ENCODE measurements at regions not wholly inside any gene's neighbourhood (a gene's known extent, or its start where the extent isn't known, plus 50 kb on each side); places are given as distances from the start of the nearest gene placed in this dataset.
"Not testable (repeated sequence)": the region's sequence is repeated elsewhere in the genome, so short reads cannot be mapped to it uniquely, and the experiment has no call there.

DNA sequence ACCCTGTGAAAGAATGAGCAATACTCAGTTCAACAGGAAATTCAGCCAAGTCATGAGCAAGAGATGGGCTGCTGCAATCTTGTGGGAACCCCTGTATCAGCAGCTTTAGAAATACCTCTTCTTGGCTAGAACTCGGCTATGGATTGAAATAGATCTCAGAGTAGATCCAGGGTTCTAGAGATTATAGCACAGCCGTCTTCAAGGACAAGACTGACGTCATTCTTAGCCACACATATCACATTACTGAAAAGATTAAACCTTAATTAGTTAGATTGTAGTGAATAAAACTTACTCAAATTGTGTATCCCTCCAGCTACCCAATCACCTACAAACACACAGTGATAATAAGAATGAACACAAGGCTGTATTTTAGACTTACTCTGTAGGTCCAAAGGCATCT lies 776.4 kb downstream of the EPHA4 start:
- no peak for DNase-seq
- ATAC-seq, result no peak
- intact Hi-C loops (cut with DNase I, micrococcal nuclease), result no loop called here

DNA sequence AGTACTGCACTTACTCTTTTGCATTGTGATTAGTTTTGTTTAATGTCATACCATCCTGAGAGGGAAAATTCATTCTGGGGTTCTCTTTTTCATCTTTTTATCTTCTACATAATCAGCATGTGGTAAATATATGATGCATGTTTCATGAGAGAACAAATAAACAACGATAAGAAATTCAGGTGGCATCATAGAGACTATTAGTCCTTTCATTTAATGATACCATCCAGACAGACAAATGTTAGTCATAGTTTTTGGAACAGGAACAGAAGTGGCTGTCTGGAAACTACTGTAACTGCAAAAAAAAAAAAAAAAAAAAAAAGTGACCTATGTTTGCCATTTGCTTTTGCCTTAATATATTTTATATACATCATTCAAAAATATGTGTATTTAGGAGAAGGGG lies 761.0 kb downstream of the EPHA4 start:
- intact Hi-C loops (cut with DNase I, micrococcal nuclease), result no loop called here
- DNase-seq, result no peak

DNA sequence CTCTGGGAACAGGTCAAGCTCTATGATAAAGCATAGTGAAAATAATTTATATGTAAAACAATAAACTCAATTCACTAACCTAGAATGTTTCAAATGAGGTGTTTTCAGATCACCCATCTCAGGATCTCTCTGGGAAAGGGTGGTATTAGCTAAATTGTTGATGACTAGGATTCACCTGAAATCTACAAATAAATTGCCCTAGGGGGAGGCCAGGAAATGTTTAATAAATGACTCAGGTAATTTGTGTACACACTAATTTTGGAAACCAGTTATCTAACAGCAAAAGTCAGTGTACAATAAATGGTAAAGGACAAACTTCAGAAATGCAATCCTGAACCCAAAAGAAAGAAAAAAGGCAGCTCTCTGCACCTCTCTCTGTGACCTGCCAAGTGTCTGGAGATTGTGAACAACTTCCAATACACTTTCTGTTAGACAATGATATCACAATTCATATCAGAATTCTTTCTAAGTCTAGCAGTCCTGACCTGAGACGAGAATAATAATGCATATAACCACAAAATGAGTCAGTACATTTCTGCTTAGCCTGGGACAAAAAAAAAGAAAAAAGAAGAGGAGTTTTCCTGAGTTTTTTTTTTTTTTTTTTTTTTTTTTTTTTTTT lies 760.0 kb downstream of the EPHA4 start:
- DNase-seq, result no peak
- no peak for ATAC-seq
- intact Hi-C loops (cut with DNase I, micrococcal nuclease), result no loop called here

More for the DNA sequence above, 761.0 kb downstream of the EPHA4 start:
- ATAC-seq, result no peak

DNA sequence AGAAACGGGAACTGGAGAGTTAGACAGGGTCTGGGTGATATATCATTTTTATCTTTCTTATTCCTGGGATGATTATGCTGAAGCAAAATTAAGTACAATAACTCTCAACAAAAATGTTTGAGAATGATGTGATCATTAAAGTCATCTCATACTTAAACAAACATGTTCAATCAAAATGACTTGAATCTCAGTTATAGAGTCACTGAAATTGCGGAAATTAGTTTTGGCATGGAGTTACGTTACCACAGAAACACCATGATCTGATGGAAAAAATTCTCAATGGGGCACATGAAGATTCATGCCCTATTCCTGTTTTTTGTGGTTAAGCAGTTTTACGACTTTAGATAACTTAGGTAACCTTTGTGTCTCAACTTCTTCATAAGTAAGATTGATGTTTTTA lies 757.7 kb downstream of the EPHA4 start:
- intact Hi-C loops (cut with DNase I, micrococcal nuclease), result no loop called here
- DNase-seq, result no peak
- no peak for ATAC-seq

DNA sequence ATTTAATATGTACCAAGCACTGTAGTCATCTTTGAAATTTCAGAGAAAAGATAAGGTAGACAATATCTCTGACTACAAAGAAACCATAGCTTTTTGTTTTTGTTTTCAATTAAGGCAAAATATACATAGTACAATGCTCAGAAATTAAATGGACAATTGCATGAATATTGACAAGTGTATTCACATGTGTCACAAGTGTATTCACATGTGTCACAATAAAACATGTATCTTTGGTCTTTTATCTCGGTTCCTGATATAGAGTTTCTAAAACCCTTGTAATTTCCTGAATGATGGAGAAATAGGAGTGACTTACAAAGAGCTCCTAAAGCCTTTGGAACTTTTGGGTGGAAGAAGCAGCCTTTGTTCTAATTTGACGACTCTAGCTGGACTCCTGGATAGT lies 756.4 kb downstream of the EPHA4 start:
- intact Hi-C loops (cut with DNase I, micrococcal nuclease), result no loop called here
- ATAC-seq (no peak), DNase-seq (no peak)

DNA sequence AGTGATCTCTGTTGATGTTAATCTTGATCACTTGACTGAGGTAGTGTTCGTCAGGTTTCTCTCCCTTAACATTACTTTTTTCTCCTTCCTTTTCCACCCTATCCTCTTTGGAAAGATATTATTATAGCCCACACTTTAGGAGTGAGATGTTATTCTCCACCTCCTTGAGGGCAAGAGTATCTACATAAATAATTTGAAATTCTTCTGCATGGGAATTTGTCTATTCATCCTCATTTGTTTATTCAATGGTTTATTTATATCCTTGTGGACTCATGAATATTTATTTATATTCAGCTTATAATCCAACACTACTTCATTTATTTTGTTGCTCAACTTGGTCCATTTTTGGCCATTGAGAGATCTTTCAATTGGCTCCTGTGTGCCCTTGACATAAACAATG lies 750.4 kb downstream of the EPHA4 start:
- intact Hi-C loops (cut with DNase I, micrococcal nuclease), result no loop called here

DNA sequence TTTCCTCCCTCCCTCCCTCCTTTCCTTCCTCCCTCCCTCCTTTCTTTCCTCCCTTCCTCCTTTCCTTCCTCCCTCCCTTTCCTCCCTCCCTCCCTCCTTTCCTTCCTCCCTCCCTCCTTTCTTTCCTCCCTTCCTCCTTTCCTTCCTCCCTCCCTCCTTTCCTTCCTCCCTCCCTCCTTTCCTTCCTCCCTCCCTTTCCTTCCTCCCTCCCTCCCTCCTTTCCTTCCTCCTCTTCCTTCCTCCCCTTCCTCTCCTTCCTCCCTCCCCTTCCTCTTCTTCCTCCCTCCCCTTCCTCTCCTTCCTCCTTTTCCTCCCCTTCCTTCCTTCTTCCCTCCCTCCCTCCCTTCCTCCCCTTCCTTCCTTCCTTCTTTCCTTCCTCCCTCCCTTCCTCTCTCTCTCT lies 748.5 kb downstream of the EPHA4 start:
- DNase-seq; ATAC-seq; intact Hi-C loops (cut with DNase I, micrococcal nuclease): not testable (repeated sequence)

More for the DNA sequence above, 750.4 kb downstream of the EPHA4 start:
- no peak for DNase-seq
- no peak for ATAC-seq

DNA sequence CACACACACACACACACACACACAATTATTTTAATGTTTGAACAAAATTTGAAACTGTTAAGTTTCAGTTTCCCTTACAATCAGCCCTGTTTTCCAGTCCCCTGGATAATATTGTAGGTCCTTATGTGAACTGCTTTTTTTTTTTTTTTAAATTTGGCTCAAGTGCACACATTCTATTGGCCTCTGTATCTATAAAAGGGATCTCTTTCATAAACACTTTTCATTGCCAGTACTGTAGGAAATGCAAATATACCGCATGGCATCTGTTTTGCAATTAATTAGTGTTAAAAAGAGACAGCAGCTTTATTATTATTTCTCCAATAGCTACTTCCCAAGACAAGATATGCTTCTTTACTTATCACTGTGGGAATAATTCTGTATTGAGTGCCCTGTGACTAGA lies 738.7 kb downstream of the EPHA4 start:
- intact Hi-C loops (cut with DNase I, micrococcal nuclease), result no loop called here
- DNase-seq (no peak), ATAC-seq (no peak)

DNA sequence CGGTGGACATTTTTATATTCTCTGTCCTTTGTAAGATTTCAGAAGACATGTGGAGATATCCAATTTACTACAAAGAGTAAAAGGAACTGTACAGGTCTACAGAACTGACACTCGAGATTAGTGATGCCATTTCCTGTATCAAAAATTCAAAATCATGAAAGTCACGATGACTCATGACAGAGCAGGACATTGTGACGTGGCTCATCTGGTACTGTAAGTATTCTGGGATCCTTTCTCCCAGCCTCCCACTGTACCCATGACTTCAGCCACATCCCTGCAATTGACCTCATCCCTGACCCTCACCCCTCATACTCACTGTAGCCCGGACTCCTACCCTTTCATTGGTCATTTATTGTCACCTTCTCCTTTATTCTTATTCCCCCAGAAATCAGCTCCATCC lies 736.5 kb downstream of the EPHA4 start:
- ATAC-seq, result no peak
- DNase-seq, result no peak
- intact Hi-C loops (cut with DNase I, micrococcal nuclease), result no loop called here

DNA sequence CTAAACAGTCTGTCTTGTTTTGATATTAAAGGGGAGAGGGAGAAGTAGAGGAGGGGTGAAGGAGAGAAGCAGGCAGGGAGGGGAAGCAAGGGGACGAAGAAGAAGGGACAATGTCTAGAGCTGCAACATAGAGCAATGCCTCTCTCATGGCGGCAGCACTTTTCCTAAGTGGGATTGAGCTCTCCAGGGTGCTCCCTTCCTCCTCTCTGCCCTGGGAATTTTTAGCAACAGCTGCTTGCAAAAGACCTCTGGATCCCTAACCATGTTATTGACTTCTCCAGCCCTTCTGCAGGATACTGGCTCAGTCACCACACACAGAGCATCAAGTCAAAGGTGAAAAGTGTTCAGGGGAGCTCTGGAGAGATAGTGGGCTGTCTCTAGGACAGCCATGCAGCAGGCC lies 734.9 kb downstream of the EPHA4 start:
- no peak for ATAC-seq
- intact Hi-C loops (cut with DNase I, micrococcal nuclease), result no loop called here
- no peak for DNase-seq

DNA sequence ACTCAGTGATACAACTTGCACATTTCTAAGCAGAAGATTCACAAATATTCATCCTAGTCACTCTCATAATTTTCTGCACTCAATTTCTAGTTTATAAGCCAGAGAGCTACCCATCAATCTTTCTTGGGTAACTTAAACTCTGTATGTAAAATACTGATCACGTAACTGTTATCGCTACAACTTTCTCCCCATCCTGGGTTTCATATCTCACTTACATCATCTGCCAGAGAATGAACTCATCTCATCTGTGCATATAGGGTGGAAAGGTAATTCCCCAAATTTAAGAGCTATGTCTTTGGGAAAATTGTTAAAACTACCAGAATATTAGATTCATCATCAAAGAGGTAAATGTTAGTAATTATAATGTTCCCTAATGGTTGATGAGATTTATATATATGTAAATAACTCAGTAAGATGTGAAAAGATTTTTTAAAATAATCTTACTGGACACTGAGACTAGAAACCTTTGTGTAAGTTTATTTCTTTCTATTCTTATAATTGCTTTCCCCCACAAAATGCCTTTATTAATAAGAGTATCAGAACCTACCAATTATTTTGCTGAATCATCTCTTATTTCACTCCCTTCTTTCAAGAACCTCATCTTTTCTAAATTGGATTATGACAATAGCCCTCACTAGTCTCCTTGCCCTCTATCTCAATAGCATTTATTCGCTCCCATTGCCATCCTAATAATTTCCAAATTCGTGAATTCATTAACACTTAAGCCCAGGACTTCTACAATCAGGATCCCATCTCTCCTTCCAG lies 729.0 kb downstream of the EPHA4 start:
- intact Hi-C loops (cut with DNase I, micrococcal nuclease), result no loop called here
- ATAC-seq, result no peak

DNA sequence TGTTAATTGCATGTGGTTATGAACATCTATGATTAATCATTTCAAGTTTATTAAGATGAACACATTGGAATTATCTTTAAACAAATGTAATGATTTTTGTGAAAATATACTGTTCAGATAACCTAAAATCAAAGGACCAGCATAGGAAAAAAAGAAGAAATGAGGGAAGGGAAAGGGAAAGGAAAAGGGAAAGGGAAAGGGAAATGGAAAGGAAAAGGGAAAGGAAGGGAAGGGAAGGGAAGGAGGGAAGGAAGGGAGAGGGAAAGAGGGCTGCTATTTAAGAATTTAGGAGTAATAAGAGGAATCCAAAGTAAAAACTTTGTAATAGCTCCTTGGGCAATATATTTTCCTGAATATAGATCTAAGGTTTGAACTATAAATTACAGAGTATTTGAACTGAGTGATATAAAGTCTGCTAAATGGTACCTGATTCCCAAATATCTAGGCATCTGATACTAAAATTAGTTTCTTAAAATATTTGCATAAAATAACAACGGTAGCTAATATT lies 726.3 kb downstream of the EPHA4 start:
- ATAC-seq, result no peak
- no peak for DNase-seq
- intact Hi-C loops (cut with DNase I, micrococcal nuclease), result no loop called here

More for the DNA sequence above, 729.0 kb downstream of the EPHA4 start:
- no peak for DNase-seq

DNA sequence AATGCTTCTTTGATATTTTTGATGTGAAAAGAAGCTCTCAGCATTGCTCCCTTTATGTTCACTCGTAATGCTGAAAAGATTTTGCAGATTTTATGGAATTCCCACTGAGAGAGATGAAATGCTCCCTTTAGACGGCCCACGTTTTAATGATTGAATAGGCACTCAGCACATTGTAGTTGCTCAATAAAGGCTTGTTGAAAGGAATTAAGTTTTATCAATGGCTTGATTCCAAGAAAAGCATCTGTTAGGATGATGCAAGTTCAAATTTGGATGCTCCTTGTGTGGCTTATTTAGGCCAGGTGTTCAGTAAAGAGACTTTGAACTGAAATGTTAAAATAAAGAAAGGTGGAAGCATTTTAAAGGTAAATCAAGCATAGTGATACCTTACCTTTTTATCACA lies 725.1 kb downstream of the EPHA4 start:
- no peak for DNase-seq
- ATAC-seq, result no peak
- intact Hi-C loops (cut with DNase I, micrococcal nuclease), result no loop called here

DNA sequence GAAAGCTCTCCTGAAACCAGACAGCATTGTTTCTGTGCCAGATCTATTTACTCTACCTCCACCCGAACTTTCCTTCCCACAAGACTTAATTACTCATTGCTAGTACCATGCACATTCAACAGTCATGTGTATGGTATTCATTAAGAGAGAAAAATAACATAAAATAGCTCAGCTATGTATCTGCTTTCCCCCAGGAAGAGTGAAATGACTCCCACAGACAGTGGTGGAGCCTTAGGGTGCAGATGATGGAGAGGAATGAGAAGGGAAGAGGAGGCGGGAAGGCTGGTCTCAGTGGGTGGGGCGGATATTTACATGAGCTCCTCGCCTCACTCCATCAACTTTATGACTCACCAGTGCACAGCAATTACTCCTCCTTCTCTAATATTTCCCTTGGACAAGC lies 724.5 kb downstream of the EPHA4 start:
- ATAC-seq (peak; percentile 39), DNase-seq (peak in 1 of 2 donors; percentile 5)
- intact Hi-C loops (cut with DNase I, micrococcal nuclease), result no loop called here

DNA sequence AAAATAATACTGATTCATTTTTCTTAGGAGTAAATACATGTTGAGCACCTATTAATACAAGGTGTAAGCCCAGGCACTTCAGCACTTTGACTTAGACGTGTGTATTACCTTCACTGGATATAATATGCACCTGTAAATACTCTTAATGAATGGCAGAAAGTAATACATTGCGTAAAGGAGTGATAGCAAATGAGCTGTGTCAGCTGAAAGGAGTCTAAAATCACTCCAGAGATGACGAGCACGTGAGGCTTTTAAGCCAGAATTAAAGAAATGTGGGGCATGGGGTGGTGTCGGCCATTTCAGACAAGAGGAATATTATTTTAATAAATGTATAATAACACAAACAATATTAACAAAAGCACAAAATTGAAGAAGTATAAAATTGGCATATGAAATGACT lies 722.7 kb downstream of the EPHA4 start:
- ATAC-seq, result no peak
- intact Hi-C loops (cut with DNase I, micrococcal nuclease), result no loop called here
- no peak for DNase-seq

DNA sequence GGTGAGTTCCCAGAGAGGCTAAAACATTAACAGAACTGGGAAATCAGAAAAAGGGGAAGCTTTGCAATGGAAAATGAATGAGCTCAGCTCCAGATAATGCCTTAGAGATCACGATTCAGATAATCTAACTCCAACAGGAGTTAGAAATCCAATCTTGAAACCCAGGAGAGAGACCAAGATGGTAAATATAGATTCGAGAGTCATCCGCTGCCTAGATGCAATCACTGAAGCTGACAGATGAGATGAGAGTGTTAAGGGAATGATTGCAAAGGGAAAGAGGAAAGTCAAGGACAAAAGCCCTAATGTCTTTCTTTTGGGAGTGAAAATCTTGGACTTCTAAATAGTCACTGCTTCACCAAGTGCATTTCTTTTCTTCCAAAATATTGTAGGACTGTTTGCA lies 722.0 kb downstream of the EPHA4 start:
- DNase-seq, result no peak
- no peak for ATAC-seq
- intact Hi-C loops (cut with DNase I, micrococcal nuclease), result no loop called here

DNA sequence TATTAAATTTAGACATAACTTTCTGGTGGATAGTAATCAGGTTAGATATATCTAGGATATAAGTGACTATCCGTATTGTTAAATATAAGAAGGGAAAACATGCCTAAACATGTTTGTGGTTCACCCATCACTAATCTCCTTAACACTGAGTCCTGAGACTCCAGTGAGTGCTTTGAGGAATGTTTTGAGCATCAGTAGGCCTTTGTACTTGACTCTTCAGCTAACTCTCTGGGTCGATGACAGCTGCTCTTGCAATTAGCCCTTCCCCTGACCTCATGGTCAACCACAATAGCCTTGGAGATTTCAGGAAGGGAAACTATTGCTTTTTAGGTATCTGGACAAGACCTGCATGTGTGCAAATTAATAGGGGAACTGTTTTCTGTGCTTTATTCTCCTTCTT lies 716.8 kb downstream of the EPHA4 start:
- ATAC-seq, result no peak
- intact Hi-C loops (cut with DNase I, micrococcal nuclease), result no loop called here
- no peak for DNase-seq

DNA sequence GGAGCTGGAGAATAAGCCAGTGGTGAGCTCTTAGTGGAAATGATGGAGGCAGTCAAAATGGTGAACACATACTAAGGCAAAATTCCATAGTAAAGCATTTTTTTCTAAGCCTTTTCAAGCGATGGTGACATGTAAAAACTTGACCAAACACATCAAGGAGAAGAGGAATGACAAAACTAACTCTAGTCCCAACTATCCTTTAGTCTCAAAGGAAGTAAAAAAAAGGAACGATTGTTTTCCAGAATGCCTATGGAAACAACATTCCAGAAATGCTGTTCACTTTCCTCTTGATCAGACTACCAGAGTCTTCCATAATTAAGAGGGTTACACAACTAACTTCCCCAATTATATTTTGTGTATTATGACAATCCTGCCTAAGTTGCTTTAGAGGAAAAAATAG lies 715.6 kb downstream of the EPHA4 start:
- DNase-seq (no peak), ATAC-seq (no peak)
- intact Hi-C loops (cut with DNase I, micrococcal nuclease), result no loop called here

DNA sequence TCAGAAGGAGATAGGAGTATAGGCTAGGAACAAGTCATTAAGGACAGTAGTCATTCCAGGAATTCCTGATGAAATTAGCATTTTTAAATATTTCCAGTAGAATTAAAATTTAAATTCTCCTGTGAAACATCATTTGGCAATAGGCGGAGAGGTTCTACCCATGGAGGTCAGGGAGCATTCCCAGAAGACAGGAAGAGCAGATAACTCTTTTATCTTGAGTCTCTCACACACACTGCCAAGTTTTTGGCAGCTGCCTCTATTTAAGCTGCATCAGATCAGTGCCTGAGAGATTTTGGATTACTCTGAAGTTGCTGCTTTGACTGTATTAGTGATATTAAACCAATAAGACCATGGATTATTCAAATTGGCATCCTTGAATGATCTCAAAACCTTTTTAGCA lies 714.7 kb downstream of the EPHA4 start:
- ATAC-seq, result no peak
- no peak for DNase-seq
- intact Hi-C loops (cut with DNase I, micrococcal nuclease), result no loop called here

DNA sequence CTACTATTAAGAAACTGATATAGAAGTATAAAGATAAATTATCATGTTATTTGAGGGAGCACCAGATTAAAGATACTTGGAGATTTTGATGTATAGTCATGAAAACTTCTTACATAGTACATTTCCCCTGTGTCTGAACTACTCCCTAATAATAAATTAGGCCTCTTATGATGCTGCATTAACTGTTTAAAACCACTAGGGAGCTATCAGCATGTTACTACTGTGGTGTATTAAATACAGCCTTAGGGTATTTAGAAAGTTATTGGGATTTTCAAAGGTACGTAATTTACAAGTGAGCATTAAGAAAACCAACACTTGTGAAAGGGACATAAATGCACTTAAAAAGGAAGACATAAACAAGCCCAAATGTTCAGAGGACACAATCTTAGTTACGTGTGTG lies 714.0 kb downstream of the EPHA4 start:
- intact Hi-C loops (cut with DNase I, micrococcal nuclease), result no loop called here
- no peak for ATAC-seq
- no peak for DNase-seq

DNA sequence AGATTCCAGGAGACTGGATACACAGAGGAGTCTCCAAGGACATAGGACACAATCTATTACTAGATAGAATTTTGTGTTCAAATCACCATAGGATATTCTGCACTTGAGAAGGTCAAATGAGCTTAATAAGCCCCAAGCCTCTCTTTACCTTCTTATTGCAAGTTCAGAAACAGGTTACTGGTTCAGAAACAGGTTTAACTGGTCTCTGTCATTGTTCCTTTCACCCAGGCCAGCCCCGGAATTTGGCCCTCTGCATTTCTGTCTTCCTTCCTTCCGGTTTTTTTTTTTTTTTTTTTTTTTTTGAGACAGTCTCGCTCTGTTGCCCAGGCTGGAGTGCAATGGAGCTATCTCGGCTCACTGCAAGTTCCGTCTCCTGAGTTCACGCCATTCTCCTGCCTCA lies 700.2 kb downstream of the EPHA4 start:
- intact Hi-C loops (cut with DNase I, micrococcal nuclease), result no loop called here
- DNase-seq, result no peak
- ATAC-seq, result no peak
